NCI-H82 (cell line): ENCODE measurements at regions not wholly inside any gene's neighbourhood (a gene's known extent, or its start where the extent isn't known, plus 50 kb on each side); places are given as distances from the start of the nearest gene placed in this dataset.
"Not testable (repeated sequence)": the region's sequence is repeated elsewhere in the genome, so short reads cannot be mapped to it uniquely, and the experiment has no call there.

ENCODE experiments used
- DNase-seq: peaks from one replicate; lab custom pipeline; 2025; lab: John Stamatoyannopoulos, UW

DNA sequence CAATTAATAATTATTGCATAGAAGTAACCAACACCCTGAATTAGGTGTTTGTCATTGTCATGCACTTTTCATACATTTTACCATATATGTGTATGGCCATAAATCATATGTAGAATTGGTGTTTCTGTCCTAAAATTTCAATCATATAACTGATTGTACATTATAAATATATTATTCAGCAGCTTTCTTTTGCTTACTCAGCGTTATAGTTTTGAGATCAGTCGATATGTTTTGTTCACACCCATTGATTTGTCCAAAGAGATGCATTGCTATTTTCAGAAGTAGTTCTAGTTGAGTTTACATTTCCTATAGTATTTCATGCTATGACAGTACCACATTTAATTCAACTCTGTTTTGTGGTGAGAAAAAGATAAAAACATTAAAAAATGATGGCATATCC, 50.5 kb upstream of the PARP4 start:
- no peak for DNase-seq

DNA sequence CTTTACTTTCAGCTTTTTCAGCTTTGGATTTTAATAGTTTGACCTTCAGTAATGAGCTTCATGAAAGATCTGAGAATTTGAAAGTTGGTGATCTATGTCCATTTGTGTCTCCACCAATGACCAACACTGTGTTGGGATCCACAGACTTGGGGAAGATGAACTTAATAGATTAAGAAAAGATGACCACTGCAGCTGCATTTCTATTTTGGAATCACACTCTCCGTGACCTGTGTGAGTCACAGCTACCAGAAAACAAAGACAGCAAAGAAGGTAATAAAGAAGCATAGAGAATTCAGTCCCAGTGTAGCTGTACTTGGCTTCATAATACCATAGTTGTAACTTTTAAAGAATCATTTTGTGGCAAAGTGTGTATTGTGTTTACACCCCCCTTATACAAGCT, 51.4 kb upstream of the PARP4 start:
- DNase-seq = not testable (repeated sequence)

DNA sequence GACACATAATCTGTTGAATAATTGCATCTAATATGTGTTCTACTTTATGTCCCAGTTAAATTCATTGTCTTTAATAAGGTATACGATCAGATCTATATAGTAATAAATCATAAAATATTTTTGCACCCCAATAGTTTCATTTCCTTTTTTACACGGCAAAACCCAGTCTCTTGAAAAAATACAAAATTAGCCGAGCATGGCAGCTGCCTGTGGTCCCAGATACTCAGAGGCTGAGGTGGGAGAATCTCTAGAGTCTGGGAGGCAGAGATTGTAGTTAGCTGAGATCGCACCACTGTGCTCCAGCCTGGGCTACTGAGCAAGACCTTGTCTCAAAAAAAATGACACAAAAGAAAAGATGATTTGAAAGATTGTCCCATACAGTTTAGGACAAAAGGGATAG, 52.3 kb upstream of the PARP4 start:
- no peak for DNase-seq

DNA sequence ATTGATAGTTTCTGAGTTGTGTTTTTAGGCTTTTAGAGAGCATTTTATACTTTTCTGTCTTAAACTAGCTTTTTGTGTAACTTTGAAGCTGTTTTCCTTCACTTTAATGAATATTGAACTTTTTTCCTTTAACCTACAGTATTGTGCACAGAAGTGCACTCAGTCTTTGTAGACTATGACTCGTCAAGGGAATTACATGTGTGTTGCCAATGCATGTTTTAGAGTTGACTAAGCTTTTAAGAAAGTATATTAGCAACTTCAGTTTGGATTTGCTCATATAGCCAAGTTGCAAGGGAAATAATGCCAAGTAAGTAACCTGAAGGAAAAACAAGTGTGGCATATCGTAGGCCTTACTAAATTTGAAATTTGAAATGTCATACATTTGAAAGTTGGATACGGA, 55.0 kb upstream of the PARP4 start:
- not testable (repeated sequence) for DNase-seq

DNA sequence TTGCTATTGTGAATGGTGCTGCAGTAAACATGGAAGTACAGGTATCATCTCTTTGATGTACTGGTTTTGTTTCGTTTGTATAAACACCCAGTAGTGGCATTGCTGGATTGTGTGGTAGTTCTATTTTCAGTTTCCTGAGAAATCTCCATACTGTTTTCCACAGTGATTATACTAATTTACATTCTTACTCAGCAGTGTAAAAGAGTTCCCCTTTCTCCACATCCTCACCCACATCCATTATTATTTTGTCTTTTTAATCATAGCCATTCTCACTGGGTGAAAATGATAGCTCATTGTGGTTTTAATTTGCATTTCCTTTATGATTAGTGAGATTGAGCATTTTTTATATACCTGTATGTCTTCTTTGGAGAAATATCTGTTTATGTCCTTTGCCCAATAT, 62.3 kb upstream of the PARP4 start:
- DNase-seq = no peak

DNA sequence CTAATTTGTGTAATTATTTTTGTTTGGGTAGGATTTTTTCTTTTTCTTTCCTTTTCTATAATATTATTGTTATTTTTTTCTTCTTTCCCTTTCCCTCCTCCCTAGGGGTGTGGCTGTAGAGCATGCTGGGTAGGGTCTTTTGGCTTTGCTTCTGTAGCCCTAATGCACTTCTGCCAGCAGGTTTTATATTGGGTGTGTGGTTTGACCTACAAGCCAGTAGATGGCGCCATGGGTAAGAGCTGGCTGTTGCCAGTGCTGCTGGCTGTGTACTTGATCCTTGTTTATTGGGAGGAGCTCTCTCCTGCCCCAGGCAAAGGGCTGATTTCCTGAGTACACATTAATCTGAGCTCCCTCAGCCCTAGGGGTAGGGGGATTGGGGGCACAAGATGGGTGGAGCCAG, 67.7 kb upstream of the PARP4 start:
- DNase-seq = peak; percentile 68

DNA sequence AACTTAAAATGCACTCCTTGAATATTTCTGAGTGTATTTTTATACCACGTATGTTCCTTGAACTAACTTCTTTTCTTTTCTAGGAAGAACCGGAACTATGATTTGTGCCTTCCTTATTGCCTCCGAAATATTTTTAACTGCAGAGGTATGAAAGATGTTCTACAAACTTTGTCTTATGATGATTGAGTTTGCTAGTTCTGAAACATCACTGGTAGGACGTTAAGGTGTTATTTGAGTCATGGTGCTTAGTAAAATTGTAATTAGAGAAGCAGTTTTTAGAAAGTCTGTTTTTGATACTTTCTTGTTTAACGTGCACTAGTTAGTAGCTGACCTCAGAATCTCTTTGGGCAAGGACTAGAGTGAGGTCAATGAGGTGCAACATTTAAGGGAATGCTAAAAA, 69.0 kb upstream of the PARP4 start:
- not testable (repeated sequence) for DNase-seq

DNA sequence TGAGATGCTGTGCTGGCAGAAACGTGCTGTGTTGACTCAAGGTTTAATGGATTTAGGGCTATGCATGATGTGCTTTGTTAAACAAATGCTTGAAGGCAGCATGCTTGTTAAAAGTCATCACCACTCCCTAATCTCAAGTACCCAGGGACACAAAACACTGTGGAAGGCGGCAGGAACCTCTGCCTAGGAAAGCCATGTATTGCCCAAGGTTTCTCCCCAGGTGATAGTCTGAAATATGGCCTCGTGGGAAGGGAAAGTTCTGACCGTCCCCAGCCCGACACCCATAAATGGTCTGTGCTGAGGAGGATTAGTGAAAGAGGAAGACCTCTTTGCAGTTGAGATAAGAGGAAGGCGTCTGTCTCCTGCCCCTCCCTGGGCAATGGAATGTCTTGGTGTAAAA, 79.1 kb upstream of the PARP4 start:
- DNase-seq = not testable (repeated sequence)

DNA sequence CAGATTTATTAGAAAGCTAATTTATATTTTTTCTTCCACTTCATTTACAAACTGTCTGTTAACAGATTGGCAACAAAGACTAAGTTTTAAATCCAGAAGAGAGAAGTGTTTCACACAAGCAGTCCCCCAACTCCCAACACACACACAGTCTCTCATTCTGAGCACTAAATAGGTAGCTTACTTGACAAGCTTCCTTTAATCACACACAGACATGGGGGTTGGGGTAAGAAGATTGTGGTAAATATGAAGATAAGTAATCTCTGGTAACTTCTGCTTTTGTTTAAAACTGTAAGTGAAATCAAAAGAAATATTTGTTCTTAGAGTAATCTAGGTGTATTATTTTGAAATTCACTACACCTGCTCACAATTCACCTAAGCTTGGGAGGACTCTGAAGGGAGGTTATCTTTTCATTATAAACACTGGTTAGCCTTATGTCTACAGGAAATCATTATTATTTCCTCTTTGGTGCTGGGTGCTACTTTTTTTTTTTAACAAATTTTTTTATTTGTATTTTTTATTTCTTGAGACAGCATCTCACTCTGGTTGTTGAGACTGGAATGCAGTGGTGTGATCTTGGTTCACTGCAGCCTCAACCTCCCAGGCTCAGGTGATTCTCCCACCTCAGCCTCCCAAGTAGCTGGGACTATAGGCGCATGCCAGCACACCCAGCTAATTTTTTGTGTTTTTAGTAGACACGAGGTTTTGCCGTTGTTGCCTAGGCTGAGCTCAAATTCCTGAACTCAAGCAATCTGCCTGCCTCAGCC, 82.1 kb upstream of the ATP12A start:
- DNase-seq = not testable (repeated sequence)

DNA sequence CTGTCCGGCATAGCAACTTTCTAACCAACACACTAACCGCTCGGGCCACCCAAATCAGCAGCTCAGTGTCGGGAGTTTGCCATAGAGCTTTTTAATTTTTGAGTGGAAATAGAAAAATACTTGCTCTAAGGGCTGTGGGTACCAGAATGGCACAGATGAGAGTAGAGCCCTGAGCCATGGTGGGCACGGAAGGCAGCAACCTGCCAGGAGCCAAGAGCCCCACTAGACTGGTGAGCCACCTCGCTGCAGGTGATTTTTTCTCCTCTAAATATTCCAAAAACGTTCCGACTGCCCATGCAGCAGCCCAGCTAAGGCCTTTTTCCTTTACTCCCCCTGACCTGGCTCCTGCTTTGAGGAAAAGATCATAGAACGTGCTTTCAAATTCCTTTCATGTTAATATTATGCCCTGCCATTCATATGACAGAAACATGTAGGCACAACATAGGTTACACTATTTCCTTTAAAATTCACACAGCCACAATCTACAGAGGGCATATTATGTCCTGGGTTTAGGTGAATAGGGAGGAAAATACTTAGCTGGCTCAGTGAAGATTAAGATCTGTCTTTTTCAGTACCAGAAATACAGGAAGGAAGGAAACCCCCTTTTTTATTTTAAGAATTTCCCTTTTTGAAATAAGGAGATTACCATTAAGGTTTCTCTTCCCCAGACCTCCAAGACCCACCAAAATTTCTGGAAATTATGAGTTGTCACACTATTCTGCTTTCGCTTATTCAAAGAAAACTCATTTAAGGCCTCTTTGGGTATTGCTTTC, 81.0 kb upstream of the ATP12A start:
- DNase-seq = not testable (repeated sequence)

DNA sequence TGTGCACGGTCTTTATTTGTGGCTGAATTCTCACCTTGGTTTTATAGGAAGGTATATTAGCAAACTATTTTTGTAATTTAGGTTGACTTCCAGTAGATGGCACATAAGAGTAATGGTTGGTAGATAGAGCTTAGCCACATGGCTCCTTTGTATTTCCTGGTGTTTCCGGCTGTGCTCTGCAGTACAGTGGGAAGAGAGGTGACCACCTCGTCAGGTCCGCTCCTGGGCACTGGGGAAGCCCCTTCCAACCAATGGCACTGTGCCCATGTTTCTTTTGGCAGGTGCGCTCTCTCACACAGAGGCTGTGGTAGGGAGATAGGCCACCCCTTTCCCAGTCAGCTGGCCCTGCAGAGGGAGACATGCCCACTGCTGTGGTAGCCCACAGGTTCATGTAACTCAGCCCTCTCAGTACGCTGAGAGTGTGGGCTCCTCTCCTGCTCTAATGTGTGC, 74.3 kb upstream of the ATP12A start:
- no peak for DNase-seq

DNA sequence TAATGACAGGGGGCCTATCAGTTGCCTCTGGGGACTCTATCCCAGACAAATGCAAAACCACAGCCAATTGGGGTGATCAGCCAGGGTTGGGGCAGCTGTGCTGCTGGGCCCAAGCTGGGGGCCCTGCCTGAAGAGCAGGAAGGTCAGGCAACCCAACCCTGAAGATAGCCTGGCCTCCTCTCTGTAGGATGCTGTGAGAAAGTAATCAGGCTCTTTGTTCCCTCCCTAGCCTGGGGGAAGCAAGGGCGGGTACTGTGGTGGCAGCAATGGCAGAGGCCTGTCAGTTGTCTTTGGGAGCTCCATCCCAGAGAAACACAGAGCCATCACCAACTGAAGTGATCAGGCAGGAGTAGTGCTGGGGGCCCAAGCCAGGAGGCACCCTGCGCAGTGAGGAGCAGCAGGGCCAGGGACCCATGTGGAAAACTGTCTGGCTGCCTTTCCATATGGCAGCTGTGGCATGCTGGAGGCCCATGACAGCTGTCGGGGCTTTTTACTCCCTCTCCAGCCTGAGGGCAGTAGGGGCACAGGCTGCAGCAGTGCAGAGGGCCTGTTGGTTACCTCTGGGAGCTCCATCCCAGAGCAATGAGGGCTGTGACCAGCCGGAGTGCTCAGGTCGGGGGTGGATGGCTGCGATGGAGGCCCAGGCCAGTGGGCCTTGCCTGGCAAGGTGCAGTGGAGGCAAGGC, 73.6 kb upstream of the ATP12A start:
- peak; percentile 16 for DNase-seq

DNA sequence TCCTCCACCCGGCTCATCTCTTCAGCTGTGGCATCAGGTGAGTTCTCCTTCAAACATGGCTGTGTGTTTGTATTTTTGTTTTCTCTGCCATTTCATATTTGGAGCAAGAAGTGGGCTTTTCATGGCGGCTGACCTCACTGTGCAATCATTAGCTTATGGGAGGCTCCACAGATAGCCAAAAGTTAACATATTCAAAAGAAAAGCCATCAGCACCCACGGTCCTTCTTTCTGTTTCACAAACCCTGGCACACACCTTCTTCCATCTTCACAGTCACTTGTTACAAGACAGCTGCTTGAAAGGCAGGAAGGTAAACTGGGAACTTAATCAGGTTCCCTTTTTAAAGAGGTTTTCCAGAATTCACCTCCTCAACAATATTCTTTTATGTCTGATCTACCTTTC, 69.3 kb upstream of the ATP12A start:
- no peak for DNase-seq

DNA sequence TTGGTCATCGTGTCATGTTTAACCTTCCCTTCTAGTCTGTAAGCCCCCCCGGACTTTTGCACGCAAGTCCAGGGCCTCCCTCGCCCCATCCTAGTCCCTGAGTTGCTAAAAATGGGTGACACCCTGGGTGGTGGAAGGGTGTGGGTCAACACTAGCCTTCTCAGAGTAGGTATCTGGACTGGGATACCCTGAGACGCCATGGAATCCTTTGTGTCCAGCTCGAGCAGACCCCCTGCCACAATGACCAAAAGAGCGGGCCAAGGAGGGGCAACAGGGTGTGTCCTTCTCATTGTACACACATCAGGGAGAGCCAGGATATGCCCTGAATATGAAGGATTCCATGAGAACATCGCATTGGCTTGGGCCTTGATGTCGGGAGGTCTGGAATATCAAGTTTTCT, 67.5 kb upstream of the ATP12A start:
- no peak for DNase-seq

DNA sequence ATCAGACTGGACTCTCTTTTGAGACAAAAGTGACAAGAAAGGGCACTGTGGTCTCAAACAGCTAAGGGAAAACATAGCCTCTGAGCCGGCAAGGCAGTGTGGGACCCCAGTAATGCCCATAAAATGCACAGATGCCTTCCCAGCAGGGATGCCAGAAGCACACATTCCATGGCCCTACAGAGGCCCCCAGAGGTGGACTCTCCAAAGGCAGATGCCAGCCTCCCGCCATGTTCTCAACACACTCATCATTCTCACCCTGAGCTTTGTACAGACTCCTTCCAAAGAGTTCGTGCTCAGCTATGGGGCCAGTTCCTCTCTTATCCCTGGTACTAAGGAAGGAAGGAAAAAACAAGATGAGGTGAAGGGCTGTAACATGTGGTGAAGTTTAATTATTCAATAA, 67.1 kb upstream of the ATP12A start:
- DNase-seq = no peak

DNA sequence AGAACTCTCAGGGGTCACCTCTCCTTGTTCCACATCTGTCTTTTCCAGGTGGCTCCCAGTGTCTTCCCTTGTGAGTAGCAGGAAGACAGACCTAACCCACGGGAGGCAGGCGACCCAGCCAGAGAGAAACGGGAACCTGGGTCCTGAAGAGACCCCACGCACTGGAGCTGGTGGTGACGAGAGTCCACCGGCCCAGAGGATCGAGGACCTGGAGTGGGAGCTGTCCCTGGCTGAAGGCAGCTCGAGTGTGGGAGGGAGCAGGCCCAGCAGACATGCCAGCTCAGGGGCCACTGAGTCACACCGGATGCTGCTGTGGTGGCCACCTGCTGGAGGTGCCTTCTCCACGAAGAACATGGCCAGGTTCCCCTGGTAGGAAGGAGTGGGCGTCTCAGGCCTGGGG, 66.5 kb upstream of the ATP12A start:
- DNase-seq = no peak

DNA sequence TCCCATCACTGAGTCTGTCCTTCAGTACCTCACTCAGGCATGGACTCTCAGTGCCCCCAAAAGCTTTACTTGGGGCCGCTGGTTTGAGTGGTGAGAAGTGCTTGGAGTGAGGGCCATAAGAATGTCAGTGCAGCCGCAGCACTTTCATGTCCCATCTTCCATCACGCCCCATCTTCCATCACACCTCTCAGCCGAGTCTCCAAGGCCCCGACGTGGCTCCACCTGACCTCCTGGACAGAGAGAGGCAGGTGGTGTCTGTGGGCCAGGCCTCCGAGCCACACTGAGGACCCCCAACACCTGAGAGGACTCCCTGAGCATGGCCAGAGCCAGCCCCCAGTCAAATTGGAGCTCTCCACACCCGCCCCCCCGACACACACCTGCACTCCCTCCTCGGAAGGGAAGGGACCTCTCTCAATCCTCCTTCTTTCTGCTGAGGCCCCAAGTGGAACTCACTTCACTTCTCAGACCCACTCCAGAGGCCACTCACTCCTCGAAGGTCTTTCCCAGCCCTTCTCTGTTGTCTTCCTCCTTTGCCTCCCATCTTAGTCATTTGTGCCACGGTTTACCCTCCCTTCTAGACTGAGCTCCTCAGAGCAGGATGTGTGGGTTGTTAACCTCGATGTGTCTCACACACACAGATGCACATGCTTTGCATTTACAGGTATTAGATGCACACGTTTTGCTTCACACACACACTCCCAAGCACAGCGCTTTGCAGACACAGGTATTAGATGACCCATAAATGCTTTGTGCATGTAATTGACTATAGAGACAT, 65.7 kb upstream of the ATP12A start:
- DNase-seq = no peak

DNA sequence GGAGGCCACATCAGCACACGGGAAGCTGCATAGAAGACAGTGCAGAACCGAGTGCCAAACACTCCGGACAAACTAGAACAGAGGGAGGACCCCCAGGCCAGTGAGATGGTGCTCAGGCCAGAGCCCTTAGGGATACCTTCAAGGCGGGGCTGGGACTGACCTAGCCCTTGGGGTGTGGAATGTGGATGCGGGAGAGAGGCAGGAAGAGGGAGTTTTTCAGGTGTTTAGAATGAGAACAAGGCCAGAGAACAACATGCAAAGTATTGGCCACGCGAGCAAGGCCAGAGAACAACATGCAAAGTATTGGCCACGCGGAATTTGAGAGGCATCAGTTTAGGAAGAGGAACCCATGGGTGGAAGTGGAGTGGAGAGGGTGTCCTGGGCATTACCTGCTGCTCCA, 65.1 kb upstream of the ATP12A start:
- DNase-seq = no peak

DNA sequence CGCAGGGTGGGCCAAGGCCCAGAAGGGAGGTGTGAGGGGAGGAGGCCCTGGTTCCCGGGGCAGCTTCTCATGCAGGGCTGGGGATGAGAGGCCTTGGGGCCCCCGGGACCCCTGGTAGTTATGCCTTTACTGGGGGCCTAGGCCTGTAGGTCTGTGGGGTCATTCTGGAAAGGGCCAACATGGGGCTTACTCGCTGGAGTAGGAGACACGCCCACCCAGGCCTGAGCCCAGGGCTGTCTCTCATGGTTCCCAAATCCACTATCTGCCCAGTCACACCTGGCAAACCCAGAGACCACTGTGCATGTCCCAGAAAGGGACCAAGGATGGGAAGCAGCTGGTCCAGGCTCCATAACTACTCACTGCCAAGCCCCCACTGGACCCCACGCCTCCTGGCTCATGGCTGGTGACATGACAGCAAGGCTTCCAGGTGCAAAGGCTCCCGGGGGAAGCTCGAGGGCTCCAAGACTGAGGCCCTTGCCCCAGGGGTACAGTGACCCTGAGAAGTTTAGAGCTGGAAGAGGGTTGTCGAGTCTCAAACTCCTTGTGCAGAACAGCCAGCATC, 64.2 kb upstream of the ATP12A start:
- DNase-seq = no peak

DNA sequence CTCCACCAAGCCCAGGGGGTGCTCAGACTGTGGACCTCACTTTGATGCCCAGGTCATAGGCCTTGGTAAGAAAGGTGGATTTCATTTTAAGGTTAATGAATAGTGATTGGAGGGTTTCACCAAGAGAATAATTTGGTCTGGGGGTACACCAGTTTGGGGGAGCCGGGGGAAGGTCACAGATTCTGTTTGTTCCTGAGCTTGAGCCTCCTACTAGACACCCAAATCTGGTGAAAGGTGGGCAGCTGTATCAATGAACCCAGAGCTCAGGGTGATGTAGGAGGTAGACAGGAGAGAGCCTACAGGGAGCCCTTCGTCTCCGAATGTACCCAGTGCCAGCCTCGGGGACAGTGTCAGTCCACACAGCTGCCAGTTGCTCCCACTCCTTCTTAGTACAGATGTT, 63.7 kb upstream of the ATP12A start:
- DNase-seq = no peak

DNA sequence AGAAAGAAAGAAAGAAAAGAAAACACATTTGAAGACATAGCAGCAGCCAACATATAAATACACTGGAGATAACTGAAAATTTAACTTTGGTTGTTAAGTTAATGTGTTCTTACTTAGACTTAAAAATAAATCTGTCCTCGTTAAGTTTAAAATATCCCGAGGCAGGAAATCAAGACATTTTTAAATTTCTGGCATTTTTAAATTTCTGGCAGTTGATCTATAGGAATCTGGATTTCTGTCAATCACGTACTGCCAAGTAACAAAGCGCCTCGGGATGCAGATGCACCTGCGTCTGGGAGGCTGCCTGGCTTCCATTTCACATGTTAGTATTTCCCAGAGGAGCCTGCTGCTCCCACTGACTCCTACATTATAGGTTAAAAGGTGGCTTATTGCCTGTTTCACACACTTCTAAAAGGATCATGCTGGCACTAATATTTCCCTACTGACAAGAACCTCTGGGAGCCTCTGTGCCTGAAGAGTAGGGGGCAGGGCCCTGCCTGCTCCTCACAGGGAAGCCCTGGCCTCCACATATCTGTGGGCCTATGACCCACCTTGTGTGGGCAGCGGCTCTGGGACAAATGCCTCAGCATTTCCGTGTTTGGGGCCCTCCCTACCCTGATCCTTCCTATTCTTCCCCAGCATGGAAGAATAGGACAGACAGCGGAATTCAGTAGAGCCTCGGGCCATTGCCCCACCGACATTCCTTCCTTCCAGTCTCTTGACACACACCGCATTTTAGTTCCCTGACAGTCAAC, 62.8 kb upstream of the ATP12A start:
- DNase-seq = no peak
